GM19043 (cell line): ENCODE measurements at regions not wholly inside any gene's neighbourhood (a gene's known extent, or its start where the extent isn't known, plus 50 kb on each side); places are given as distances from the start of the nearest gene placed in this dataset.
"Not testable (repeated sequence)": the region's sequence is repeated elsewhere in the genome, so short reads cannot be mapped to it uniquely, and the experiment has no call there.

ENCODE experiments used
- ATAC-seq: cut with Tn5 transposase; IDR thresholded peaks from one replicate; pipeline ENCODE4 v1.9.1; 2021; ENCODE audit warnings: low read depth; ENCODE audit not compliant: unreplicated experiment

GRCh38 chr21:25176637-25177412 is 430.5 kb downstream of the MRPL39 start:
- peak; percentile 86 for ATAC-seq

- ATAC-seq: peak; percentile 69
Measured at GRCh38 chr21:25175938-25176337, 431.3 kb downstream of the MRPL39 start.

- no peak for ATAC-seq
Measured at GRCh38 chr21:25171438-25171837, 435.8 kb downstream of the MRPL39 start.

- no peak for ATAC-seq
Measured at GRCh38 chr21:25170681-25171080, 436.6 kb downstream of the MRPL39 start.

GRCh38 chr21:25169370-25169769 is 437.9 kb downstream of the MRPL39 start:
- ATAC-seq: no peak

- not testable (repeated sequence) for ATAC-seq
Measured at GRCh38 chr21:25166904-25167303, 440.4 kb downstream of the MRPL39 start.

- ATAC-seq: no peak
Measured at GRCh38 chr21:25161571-25161970, 445.7 kb downstream of the MRPL39 start.

GRCh38 chr21:25155020-25155419 is 452.3 kb downstream of the MRPL39 start:
- ATAC-seq: not testable (repeated sequence)

GRCh38 chr21:25149022-25149421 is 458.3 kb downstream of the MRPL39 start:
- no peak for ATAC-seq

GRCh38 chr21:25139414-25139813 is 467.9 kb downstream of the MRPL39 start:
- no peak for ATAC-seq

- ATAC-seq: no peak
Measured at GRCh38 chr21:25133939-25134338, 473.3 kb downstream of the MRPL39 start.

GRCh38 chr21:25127811-25128210 is 479.5 kb downstream of the MRPL39 start:
- no peak for ATAC-seq

GRCh38 chr21:25127007-25127406 is 480.3 kb downstream of the MRPL39 start:
- ATAC-seq: no peak

GRCh38 chr21:25126564-25126963 is 480.7 kb downstream of the MRPL39 start:
- no peak for ATAC-seq

- no peak for ATAC-seq
Measured at GRCh38 chr21:25118648-25119047, 488.6 kb downstream of the MRPL39 start.

GRCh38 chr21:25115021-25115420 is 492.3 kb downstream of the MRPL39 start:
- peak; percentile 67 for ATAC-seq

- ATAC-seq: no peak
Measured at GRCh38 chr21:25107708-25108107, 499.6 kb downstream of the MRPL39 start.

- ATAC-seq: no peak
Measured at GRCh38 chr21:25103500-25104207, 503.6 kb downstream of the MRPL39 start.

GRCh38 chr21:25097648-25098047 is 509.6 kb downstream of the MRPL39 start:
- ATAC-seq: no peak

GRCh38 chr21:25094695-25095094 is 512.6 kb downstream of the MRPL39 start:
- ATAC-seq: no peak

- no peak for ATAC-seq
Measured at GRCh38 chr21:25092441-25093011, 514.8 kb downstream of the MRPL39 start.

GRCh38 chr21:25081096-25081495 is 526.2 kb downstream of the MRPL39 start:
- ATAC-seq: no peak
